ENCODE measurements at regions not wholly inside any gene's neighbourhood (a gene's known extent, or its start where the extent isn't known, plus 50 kb on each side); places are given as distances from the start of the nearest gene placed in this dataset.
"Not testable (repeated sequence)": the region's sequence is repeated elsewhere in the genome, so short reads cannot be mapped to it uniquely, and the experiment has no call there.

- H4K20me1 ChIP-seq (ENCODE audit: insufficient read depth, low read length), result no peaks in the 10 kb centered on the region
- H3K4me3 ChIP-seq (ENCODE audit: low read depth in 1 of 2, low read length in 2 of 2), result no peak overlapping the region
- DNase-seq, result no peak
Measured at GRCh38 chr7:68087401-68087800, 1090.8 kb downstream of the TYW1 start.

GRCh38 chr7:68088879-68089278 is 1092.2 kb downstream of the TYW1 start:
- no peaks in the 10 kb centered on the region for H3K4me1 ChIP-seq (ENCODE audit: insufficient read depth, low read length)
- no peak for ATAC-seq (ENCODE audit: insufficient read depth, low read depth)
- H3K4me2 ChIP-seq (ENCODE audit: insufficient read depth, low read length), result no peak overlapping the region
- H3K4me3 ChIP-seq (ENCODE audit: low read depth in 1 of 2, low read length in 2 of 2), result no peak overlapping the region
- H3K27me3 ChIP-seq (ENCODE audit: insufficient read depth, low read length, poor library complexity), result no peaks in the 10 kb centered on the region
- no peak overlapping the region for H3K9ac ChIP-seq (ENCODE audit: low read depth, low read length)
- H2AFZ ChIP-seq (ENCODE audit: low read depth, low read length), result no peak overlapping the region
- DNase-seq, result no peak
- no peaks in the 10 kb centered on the region for H3K79me2 ChIP-seq (ENCODE audit: insufficient read depth, low read length)
- no peak for TF ChIP-seq EZH2 (IDR thresholded peaks at IDR 0.05; ENCODE audit: borderline replicate concordance, low read depth, low read length, severe bottlenecking)
- TF ChIP-seq, protein P1, sequence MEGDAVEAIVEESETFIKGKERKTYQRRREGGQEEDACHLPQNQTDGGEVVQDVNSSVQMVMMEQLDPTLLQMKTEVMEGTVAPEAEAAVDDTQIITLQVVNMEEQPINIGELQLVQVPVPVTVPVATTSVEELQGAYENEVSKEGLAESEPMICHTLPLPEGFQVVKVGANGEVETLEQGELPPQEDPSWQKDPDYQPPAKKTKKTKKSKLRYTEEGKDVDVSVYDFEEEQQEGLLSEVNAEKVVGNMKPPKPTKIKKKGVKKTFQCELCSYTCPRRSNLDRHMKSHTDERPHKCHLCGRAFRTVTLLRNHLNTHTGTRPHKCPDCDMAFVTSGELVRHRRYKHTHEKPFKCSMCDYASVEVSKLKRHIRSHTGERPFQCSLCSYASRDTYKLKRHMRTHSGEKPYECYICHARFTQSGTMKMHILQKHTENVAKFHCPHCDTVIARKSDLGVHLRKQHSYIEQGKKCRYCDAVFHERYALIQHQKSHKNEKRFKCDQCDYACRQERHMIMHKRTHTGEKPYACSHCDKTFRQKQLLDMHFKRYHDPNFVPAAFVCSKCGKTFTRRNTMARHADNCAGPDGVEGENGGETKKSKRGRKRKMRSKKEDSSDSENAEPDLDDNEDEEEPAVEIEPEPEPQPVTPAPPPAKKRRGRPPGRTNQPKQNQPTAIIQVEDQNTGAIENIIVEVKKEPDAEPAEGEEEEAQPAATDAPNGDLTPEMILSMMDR (IDR thresholded peaks at IDR 0.05; ENCODE audit: borderline replicate concordance, extremely low read depth, low read length, poor library complexity, severe bottlenecking), result no peak
- peaks cover 5% of the 10 kb centered on the region for H3K9me3 ChIP-seq (ENCODE audit: insufficient read depth, low read length, severe bottlenecking)
- H3K36me3 ChIP-seq (ENCODE audit: insufficient read depth, low read length), result no peaks in the 10 kb centered on the region
- no peak overlapping the region for H3K27ac ChIP-seq (ENCODE audit: low read length)
- H4K20me1 ChIP-seq (ENCODE audit: insufficient read depth, low read length), result no peaks in the 10 kb centered on the region

More at GRCh38 chr7:68087401-68087800, 1090.8 kb downstream of the TYW1 start:
- Histone ChIP-seq H3K27me3 (ENCODE audit: insufficient read depth, low read length, poor library complexity) (no peaks in the 10 kb centered on the region), H3K27ac (ENCODE audit: low read length) (no peak overlapping the region), H3K4me2 (ENCODE audit: insufficient read depth, low read length) (no peak overlapping the region), H3K79me2 (ENCODE audit: insufficient read depth, low read length) (no peaks in the 10 kb centered on the region), H3K9me3 (ENCODE audit: insufficient read depth, low read length, severe bottlenecking) (peaks cover 5% of the 10 kb centered on the region), H3K4me1 (ENCODE audit: insufficient read depth, low read length) (no peaks in the 10 kb centered on the region), H3K9ac (ENCODE audit: low read depth, low read length) (no peak overlapping the region), H2AFZ (ENCODE audit: low read depth, low read length) (no peak overlapping the region), H3K36me3 (ENCODE audit: insufficient read depth, low read length) (no peaks in the 10 kb centered on the region)
- TF ChIP-seq, protein P1 (IDR thresholded peaks at IDR 0.05; ENCODE audit: borderline replicate concordance, extremely low read depth, low read length, poor library complexity, severe bottlenecking), result no peak
- TF ChIP-seq EZH2 (IDR thresholded peaks at IDR 0.05; ENCODE audit: borderline replicate concordance, low read depth, low read length, severe bottlenecking), result no peak
- ATAC-seq (ENCODE audit: insufficient read depth, low read depth), result no peak

GRCh38 chr7:68090256-68090655 is 1093.6 kb downstream of the TYW1 start:
- H3K27me3 ChIP-seq (ENCODE audit: insufficient read depth, low read length, poor library complexity); ATAC-seq (ENCODE audit: insufficient read depth, low read depth); DNase-seq: not testable (repeated sequence)

GRCh38 chr7:68103319-68103718 is 1106.7 kb downstream of the TYW1 start:
- no peak for ATAC-seq (ENCODE audit: insufficient read depth, low read depth)
- no peaks in the 10 kb centered on the region for H3K36me3 ChIP-seq (ENCODE audit: insufficient read depth, low read length)
- no peaks in the 10 kb centered on the region for H3K9me3 ChIP-seq (ENCODE audit: insufficient read depth, low read length, severe bottlenecking)
- H3K9ac ChIP-seq (ENCODE audit: low read depth, low read length), result no peak overlapping the region
- no peaks in the 10 kb centered on the region for H4K20me1 ChIP-seq (ENCODE audit: insufficient read depth, low read length)
- DNase-seq, result no peak
- H2AFZ ChIP-seq (ENCODE audit: low read depth, low read length), result no peak overlapping the region
- no peak overlapping the region for H3K27ac ChIP-seq (ENCODE audit: low read length)
- no peak overlapping the region for H3K4me3 ChIP-seq (ENCODE audit: low read depth in 1 of 2, low read length in 2 of 2)
- no peaks in the 10 kb centered on the region for H3K79me2 ChIP-seq (ENCODE audit: insufficient read depth, low read length)
- TF ChIP-seq, protein P1 (IDR thresholded peaks at IDR 0.05; ENCODE audit: borderline replicate concordance, extremely low read depth, low read length, poor library complexity, severe bottlenecking), result no peak
- TF ChIP-seq EZH2 (IDR thresholded peaks at IDR 0.05; ENCODE audit: borderline replicate concordance, low read depth, low read length, severe bottlenecking), result no peak
- H3K4me2 ChIP-seq (ENCODE audit: insufficient read depth, low read length), result no peak overlapping the region
- no peaks in the 10 kb centered on the region for H3K27me3 ChIP-seq (ENCODE audit: insufficient read depth, low read length, poor library complexity)
- no peaks in the 10 kb centered on the region for H3K4me1 ChIP-seq (ENCODE audit: insufficient read depth, low read length)

More at GRCh38 chr7:68090256-68090655, 1093.6 kb downstream of the TYW1 start:
- H3K9me3 ChIP-seq (ENCODE audit: insufficient read depth, low read length, severe bottlenecking); H4K20me1 ChIP-seq (ENCODE audit: insufficient read depth, low read length); H3K4me3 ChIP-seq (ENCODE audit: low read depth in 1 of 2, low read length in 2 of 2); H3K27ac ChIP-seq (ENCODE audit: low read length); H3K4me1 ChIP-seq (ENCODE audit: insufficient read depth, low read length); H3K36me3 ChIP-seq (ENCODE audit: insufficient read depth, low read length); H3K4me2 ChIP-seq (ENCODE audit: insufficient read depth, low read length); H3K79me2 ChIP-seq (ENCODE audit: insufficient read depth, low read length); H3K9ac ChIP-seq (ENCODE audit: low read depth, low read length); H2AFZ ChIP-seq (ENCODE audit: low read depth, low read length): not testable (repeated sequence)

All from DND-41 (cell line).